ENCODE measurements at regions not wholly inside any gene's neighbourhood (a gene's known extent, or its start where the extent isn't known, plus 50 kb on each side); places are given as distances from the start of the nearest gene placed in this dataset.

GRCh38 chr2:129139380-129139779 lies 820.7 kb upstream of the HS6ST1 start:
- DNase-seq: no peak

GRCh38 chr2:129142465-129142864 lies 823.8 kb upstream of the HS6ST1 start:
- no peak for DNase-seq

- DNase-seq: no peak
Observed at GRCh38 chr2:129144082-129144791, 825.6 kb upstream of the HS6ST1 start.

- DNase-seq: no peak
Observed at GRCh38 chr2:129152514-129152913, 827.0 kb upstream of the RAB6C start.

- DNase-seq: no peak
Observed at GRCh38 chr2:129160879-129161278, 818.6 kb upstream of the RAB6C start.

- no peak for DNase-seq
Observed at GRCh38 chr2:129164220-129164949, 815.1 kb upstream of the RAB6C start.

GRCh38 chr2:129165006-129165405 lies 814.5 kb upstream of the RAB6C start:
- no peak for DNase-seq

GRCh38 chr2:129167456-129167855 lies 812.0 kb upstream of the RAB6C start:
- no peak for DNase-seq

GRCh38 chr2:129170570-129170969 lies 808.9 kb upstream of the RAB6C start:
- DNase-seq: no peak

GRCh38 chr2:129174143-129174542 lies 805.3 kb upstream of the RAB6C start:
- no peak for DNase-seq

GRCh38 chr2:129175051-129175450 lies 804.4 kb upstream of the RAB6C start:
- DNase-seq: no peak

GRCh38 chr2:129176375-129176774 lies 803.1 kb upstream of the RAB6C start:
- no peak for DNase-seq

GRCh38 chr2:129178356-129178755 lies 801.1 kb upstream of the RAB6C start:
- DNase-seq: no peak

GRCh38 chr2:129179199-129179598 lies 800.3 kb upstream of the RAB6C start:
- no peak for DNase-seq

- DNase-seq: no peak
Observed at GRCh38 chr2:129180124-129180716, 799.2 kb upstream of the RAB6C start.

GRCh38 chr2:129181433-129181832 lies 798.0 kb upstream of the RAB6C start:
- DNase-seq: no peak

- DNase-seq: no peak
Observed at GRCh38 chr2:129181963-129182362, 797.5 kb upstream of the RAB6C start.

GRCh38 chr2:129187343-129187742 lies 792.1 kb upstream of the RAB6C start:
- DNase-seq: no peak

- no peak for DNase-seq
Observed at GRCh38 chr2:129188451-129188850, 791.0 kb upstream of the RAB6C start.

- no peak for DNase-seq
Observed at GRCh38 chr2:129189617-129190319, 789.7 kb upstream of the RAB6C start.

GRCh38 chr2:129190494-129190893 lies 789.0 kb upstream of the RAB6C start:
- DNase-seq: no peak

GRCh38 chr2:129191530-129191929 lies 787.9 kb upstream of the RAB6C start:
- DNase-seq: no peak

GRCh38 chr2:129192117-129192516 lies 787.3 kb upstream of the RAB6C start:
- no peak for DNase-seq

GRCh38 chr2:129192841-129193253 lies 786.6 kb upstream of the RAB6C start:
- no peak for DNase-seq

Data from CD4-positive, alpha-beta T cell treated with Interleukin-15 for 1 hour (primary cell).